ENCODE measurements at regions not wholly inside any gene's neighbourhood (a gene's known extent, or its start where the extent isn't known, plus 50 kb on each side); places are given as distances from the start of the nearest gene placed in this dataset.

DNA sequence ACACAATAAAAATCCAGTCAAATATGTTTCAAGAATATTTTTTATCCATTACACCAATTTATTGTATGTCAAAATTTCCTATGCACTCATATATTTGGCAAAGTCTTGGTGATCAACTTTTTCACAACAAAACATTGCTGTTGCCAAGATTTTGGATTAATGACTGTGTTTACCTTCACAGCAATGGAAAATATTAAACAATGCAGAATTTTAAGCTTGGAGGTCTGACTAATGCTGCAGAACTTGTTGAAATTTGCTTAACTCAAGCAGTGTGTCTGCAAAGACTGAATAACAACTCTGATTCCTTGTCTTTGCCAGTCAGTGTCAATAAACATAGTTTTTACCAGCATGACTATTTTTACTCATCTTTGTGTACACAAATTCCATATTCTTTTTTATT, 336.4 kb downstream of the CCER1 start:
- no peak for TF ChIP-seq EZH2 (IDR thresholded peaks at IDR 0.05; ENCODE audit: low read length, missing control alignments)
- TF ChIP-seq, protein P1, sequence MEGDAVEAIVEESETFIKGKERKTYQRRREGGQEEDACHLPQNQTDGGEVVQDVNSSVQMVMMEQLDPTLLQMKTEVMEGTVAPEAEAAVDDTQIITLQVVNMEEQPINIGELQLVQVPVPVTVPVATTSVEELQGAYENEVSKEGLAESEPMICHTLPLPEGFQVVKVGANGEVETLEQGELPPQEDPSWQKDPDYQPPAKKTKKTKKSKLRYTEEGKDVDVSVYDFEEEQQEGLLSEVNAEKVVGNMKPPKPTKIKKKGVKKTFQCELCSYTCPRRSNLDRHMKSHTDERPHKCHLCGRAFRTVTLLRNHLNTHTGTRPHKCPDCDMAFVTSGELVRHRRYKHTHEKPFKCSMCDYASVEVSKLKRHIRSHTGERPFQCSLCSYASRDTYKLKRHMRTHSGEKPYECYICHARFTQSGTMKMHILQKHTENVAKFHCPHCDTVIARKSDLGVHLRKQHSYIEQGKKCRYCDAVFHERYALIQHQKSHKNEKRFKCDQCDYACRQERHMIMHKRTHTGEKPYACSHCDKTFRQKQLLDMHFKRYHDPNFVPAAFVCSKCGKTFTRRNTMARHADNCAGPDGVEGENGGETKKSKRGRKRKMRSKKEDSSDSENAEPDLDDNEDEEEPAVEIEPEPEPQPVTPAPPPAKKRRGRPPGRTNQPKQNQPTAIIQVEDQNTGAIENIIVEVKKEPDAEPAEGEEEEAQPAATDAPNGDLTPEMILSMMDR (conservative IDR thresholded peaks at IDR 0.05 in 1 of 2, IDR thresholded peaks at IDR 0.05 in 1 of 2; ENCODE audit: low read depth in 1 of 2, low read length in 2 of 2), result no peak
